K562 (cell line): ENCODE measurements at regions not wholly inside any gene's neighbourhood (a gene's known extent, or its start where the extent isn't known, plus 50 kb on each side); places are given as distances from the start of the nearest gene placed in this dataset.

Source experiments
- ATAC-seq: fragments of 200-7000 bp; cut with Tn5 transposase; 3 replicates; pipeline ENCODE4 v1.9.1; 2020; ENCODE audit warnings: moderate library complexity
- BruUV-seq: library from RNA; stranded (reverse); fragments of 400-500 nt; replicated peaks from 2 replicates; lab custom pipeline; 2021; lab: Mats Ljungman, UMichigan
- CTCF ChIA-PET: fragments of 300-600 bp; formaldehyde crosslinking; extraction: SDS; loops from one replicate; lab custom pipeline; 2021; ENCODE audit warnings: low intra/inter-chr PET ratio; lab: Yijun Ruan, JAX
- POLR2A ChIA-PET: fragments of 300-600, 350-650 bp; sonication (Branson Sonifier 250); formaldehyde crosslinking; extraction: SDS; loops from one replicate; lab custom pipeline; 2021; ENCODE audit warnings: antibody characterized with exemption, inconsistent platforms; lab: Yijun Ruan, JAX
- DNase-seq, 4 experiments: peaks; one replicate each; pipeline versions ENCODE4 v3.0.0 to v3.0.0-alpha.2; 2011 to 2018; ENCODE audit warnings: low spot score in 3 of 4, mixed read lengths in 3 of 4; ENCODE audit errors: extremely low read depth in 1 of 4
- FAIRE-seq: peaks from 2 replicates; lab custom pipeline; 2011; peaks lifted over from hg19 to GRCh38; lab: Jason Lieb, UNC
- H2AFZ ChIP-seq: 2 replicates; pipeline ENCODE4 v1.6.0; 2011; ENCODE audit warnings: low read depth, low read length, control low read depth, inconsistent platforms
- H3K27ac ChIP-seq: fragments of 200-600 bp; 3 replicates; pipeline ENCODE4 v1.8.0; 2011; ENCODE audit warnings: low read depth, mild to moderate bottlenecking, control low read depth, inconsistent platforms, low read length, moderate library complexity, mixed read lengths; ENCODE audit errors: extremely low read depth
- H3K27me3 ChIP-seq, 2 experiments: fragments of 300-600 bp in 1 of 2; 2 replicates in 1 of 2; 3 replicates in 1 of 2; pipeline versions ENCODE4 v1.6.0 to v1.8.0; 2011; ENCODE audit warnings: inconsistent platforms in 2 of 2, low read length in 2 of 2, mild to moderate bottlenecking in 1 of 2, mixed read lengths in 1 of 2, moderate library complexity in 1 of 2; ENCODE audit not compliant: control insufficient read depth in 2 of 2, insufficient read depth in 2 of 2
- H3K36me3 ChIP-seq: fragments of 300-600 bp; 3 replicates; pipeline ENCODE4 v1.8.0; 2011; ENCODE audit warnings: mild to moderate bottlenecking, low read length, inconsistent platforms; ENCODE audit not compliant: control insufficient read depth, insufficient read depth
- H3K4me1 ChIP-seq, 2 experiments: fragments of 200-600 bp in 1 of 2; replicated peaks in 1 of 2; 2 replicates in 1 of 2; 3 replicates in 1 of 2; pipeline versions ENCODE4 v1.5.1 to v1.8.0; 2011; ENCODE audit warnings: inconsistent platforms in 2 of 2, low read length in 2 of 2, mild to moderate bottlenecking in 1 of 2, mixed read lengths in 1 of 2, moderate library complexity in 1 of 2; ENCODE audit not compliant: control insufficient read depth in 2 of 2, insufficient read depth in 2 of 2
- H3K4me2 ChIP-seq: 2 replicates; pipeline ENCODE4 v1.6.1; 2011; ENCODE audit warnings: low read length, control low read depth, inconsistent platforms, mixed read lengths; ENCODE audit not compliant: insufficient read depth
- H3K4me3 ChIP-seq: fragments of 200-600 bp; sonication (generic), shearing (Covaris generic); 2 replicates; pipeline ENCODE4 v1.5.1; 2016; ENCODE audit warnings: control low read depth, inconsistent platforms
- H3K79me2 ChIP-seq: fragments of 200-600 bp; 3 replicates; pipeline ENCODE4 v1.8.0; 2011; ENCODE audit warnings: low read length, inconsistent platforms; ENCODE audit not compliant: control insufficient read depth, insufficient read depth
- H3K9ac ChIP-seq, 2 experiments: 2 replicates each; pipeline versions ENCODE4 v1.6.0 to v1.6.1; 2011; ENCODE audit warnings: low read depth in 2 of 2, low read length in 2 of 2, control low read depth in 1 of 2, inconsistent platforms in 1 of 2, mild to moderate bottlenecking in 1 of 2, mixed read lengths in 1 of 2; ENCODE audit not compliant: insufficient read depth in 1 of 2
- H3K9me1 ChIP-seq: one replicate; pipeline ENCODE4 v1.6.0; 2011; ENCODE audit warnings: inconsistent platforms, mild to moderate bottlenecking, low read length, moderate library complexity; ENCODE audit not compliant: control insufficient read depth, insufficient read depth
- H3K9me3 ChIP-seq: replicated peaks from 2 replicates; pipeline ENCODE4 v1.5.1; 2011; ENCODE audit warnings: low read depth, low read length, inconsistent platforms; ENCODE audit not compliant: control insufficient read depth, insufficient read depth
- H4K20me1 ChIP-seq: replicated peaks from 2 replicates; pipeline ENCODE4 v1.6.1; 2011; ENCODE audit warnings: low read length, inconsistent platforms, mixed read lengths; ENCODE audit not compliant: control insufficient read depth, insufficient read depth
- ARID1B ChIP-seq: fragments of 450-650 bp; IDR thresholded peaks from 2 replicates; pipeline ENCODE4 v1.6.1; 2016; ENCODE audit warnings: antibody characterized with exemption, mild to moderate bottlenecking, inconsistent platforms
- EGR1 ChIP-seq: fragments of 450-650 bp; conservative IDR thresholded peaks from 2 replicates; pipeline ENCODE4 v1.6.1; 2017; ENCODE audit warnings: mild to moderate bottlenecking
- FOXA3 ChIP-seq, 2 experiments: fragments of 450-650 bp in 1 of 2; sonication (generic) in 1 of 2; formaldehyde crosslinking; IDR thresholded peaks in 1 of 2; conservative IDR thresholded peaks in 1 of 2; 2 replicates each; pipeline versions ENCODE4 v1.4.0 to v1.8.0; 2020 to 2022; ENCODE audit warnings: mild to moderate bottlenecking in 2 of 2, missing genetic modification reagents in 1 of 2
- ILF3 ChIP-seq: fragments of 450-650 bp; IDR thresholded peaks from 2 replicates; pipeline ENCODE4 v1.6.1; 2018; ENCODE audit warnings: antibody characterized with exemption, mild to moderate bottlenecking, moderate library complexity, borderline replicate concordance
- NR4A1 ChIP-seq, 2 experiments: fragments of 250-450 bp in 1 of 2; fragments of 450-650 bp in 1 of 2; sonication (Bioruptor Pico) in 1 of 2; IDR thresholded peaks; 2 replicates each; pipeline versions ENCODE4 v1.4.0 to v1.6.1; 2016 to 2020; ENCODE audit warnings: mild to moderate bottlenecking in 2 of 2, missing compliant biosample characterization in 1 of 2, missing genetic modification characterization in 1 of 2, moderate library complexity in 1 of 2
- OTX1 ChIP-seq: fragments of 450-650 bp; formaldehyde crosslinking; IDR thresholded peaks from 2 replicates; pipeline ENCODE4 v1.4.0; 2022; ENCODE audit warnings: mild to moderate bottlenecking
- PTTG1 ChIP-seq: fragments of 450-650 bp; IDR thresholded peaks from 2 replicates; pipeline ENCODE4 v1.6.1; 2016; ENCODE audit warnings: low read depth, mild to moderate bottlenecking, missing genetic modification characterization, missing compliant biosample characterization
- SAP30 ChIP-seq: fragments of 200-600 bp; sonication (generic); IDR thresholded peaks from 2 replicates; pipeline ENCODE4 v1.6.1; 2012; ENCODE audit warnings: borderline replicate concordance, low read depth, mild to moderate bottlenecking, moderate library complexity, low read length, control low read depth, inconsistent platforms; ENCODE audit not compliant: insufficient read depth, poor library complexity, severe bottlenecking
- TRIM24 ChIP-seq, 2 experiments: fragments of 450-650 bp; IDR thresholded peaks; 2 replicates each; pipeline ENCODE4 v1.6.1; 2016
- ZBTB1 ChIP-seq: sonication (generic); formaldehyde crosslinking; IDR thresholded peaks from 2 replicates; pipeline ENCODE4 v1.8.1; 2023; ENCODE audit warnings: missing genetic modification reagents, low read depth, mild to moderate bottlenecking, borderline replicate concordance
- ZNF274 ChIP-seq: IDR thresholded peaks from 2 replicates; pipeline ENCODE4 v1.6.1; 2011; ENCODE audit warnings: low read depth, mild to moderate bottlenecking, low read length, moderate library complexity, borderline replicate concordance
- ZNF431 ChIP-seq: sonication (generic); formaldehyde crosslinking; IDR thresholded peaks from 2 replicates; pipeline ENCODE4 v1.8.0; 2022; ENCODE audit warnings: mild to moderate bottlenecking, missing genetic modification reagents
- WGBS: fragments of 100-300 bp; shearing (Covaris generic); methylation state at CpG from one replicate; pipeline ENCODE4 v1.1.6; 2016; ENCODE audit warnings: low coverage, mixed read lengths; ENCODE audit not compliant: insufficient coverage; ENCODE audit errors: missing lambda C conversion rate; 5-methylcytosine and 5-hydroxymethylcytosine counted together
- in situ Hi-C: fragments of 300-500 bp; cut with MboI; formaldehyde crosslinking; loops from 4 replicates; pipeline ENCODE4 v1.15.0; 2018; ENCODE audit warnings: inconsistent platforms, mixed read lengths
- intact Hi-C: fragments of 100-400 bp; cut with micrococcal nuclease; formaldehyde crosslinking; loops from 2 replicates; pipeline ENCODE4 v1.14.2; 2022
- TF ChIP-seq, protein P1 (sequence below): fragments of 450-650 bp; conservative IDR thresholded peaks from 2 replicates; pipeline ENCODE4 v1.6.1; 2016; ENCODE audit warnings: missing genetic modification characterization, low read depth, mild to moderate bottlenecking, control low read depth, missing compliant biosample characterization
- TF ChIP-seq, protein P2 (sequence below): fragments of 450-650 bp; IDR thresholded peaks from 2 replicates; pipeline ENCODE4 v1.6.1; 2016
- TF ChIP-seq, protein P3 (sequence below), 2 experiments: fragments of 450-650 bp; IDR thresholded peaks; 2 replicates each; pipeline ENCODE4 v1.6.1; 2018; ENCODE audit warnings: mild to moderate bottlenecking in 2 of 2, low read depth in 1 of 2; ENCODE audit not compliant: partially characterized antibody in 2 of 2

DNA sequence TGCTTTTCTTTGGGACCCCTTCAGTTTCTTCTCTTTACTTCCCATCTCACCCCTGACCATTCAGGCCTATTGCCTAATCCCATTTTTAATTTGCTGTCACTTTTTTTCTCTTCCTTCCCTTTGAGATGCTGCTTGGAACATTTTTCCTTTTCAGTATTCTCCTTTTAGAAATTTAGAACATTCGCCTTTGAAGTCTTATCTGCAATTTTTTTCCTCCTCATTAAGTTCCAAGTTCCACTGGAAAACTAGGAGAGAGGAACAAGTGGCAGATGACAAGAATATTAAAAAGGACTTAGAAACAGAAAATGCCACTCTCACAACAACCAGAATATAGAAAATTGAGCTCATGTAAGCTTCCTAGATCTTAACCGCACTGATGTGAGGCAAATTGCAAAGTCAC is 126.6 kb downstream of the PSMG1 start:
- Histone ChIP-seq H3K4me3 (no peak overlapping the region), H3K9me1 (no peaks in the 10 kb centered on the region), H3K27me3 (peaks cover 36 to 65% of the 10 kb centered on the region in 2 experiments), H3K9ac (no peak overlapping the region), H4K20me1 (peaks cover 4% of the 10 kb centered on the region; the same call in 1 of the 2 replicates), H3K79me2 (no peaks in the 10 kb centered on the region), H2AFZ (no peak overlapping the region), H3K27ac (no peak overlapping the region), H3K9me3 (no peaks in the 10 kb centered on the region), H3K36me3 (no peaks in the 10 kb centered on the region), H3K4me1 (no peaks in the 10 kb centered on the region), H3K4me2 (no peak overlapping the region)
- intact Hi-C loops (no loop called here), in situ Hi-C loops (no loop called here)
- no peak for FAIRE-seq
- BruUV-seq = no TSS peak
- 0% methylated on average over 2 of the region's 2 CpGs for WGBS
- CTCF ChIA-PET = no interaction called here
- no peak for DNase-seq
- POLR2A ChIA-PET = no interaction called here
- no peak for ATAC-seq
- TF ChIP-seq OTX1 (no peak), SAP30 (no peak), EGR1 (no peak), ARID1B (no peak), PTTG1 (no peak), ZNF431 (CRISPR knock-in tag) (no peak), TRIM24 (IDR thresholded peaks at IDR 0.05) (no peak), ILF3 (no peak), ZNF274 (no peak), NR4A1 (CRISPR knock-in tag; IDR thresholded peaks at IDR 0.05) (no peak), NR4A1 (tag; IDR thresholded peaks at IDR 0.05) (no peak), FOXA3 (CRISPR knock-in tag; conservative IDR thresholded peaks at IDR 0.05 in 1 of 2, IDR thresholded peaks at IDR 0.05 in 1 of 2) (no peak), ZBTB1 (no peak)
- TF ChIP-seq, protein P1, sequence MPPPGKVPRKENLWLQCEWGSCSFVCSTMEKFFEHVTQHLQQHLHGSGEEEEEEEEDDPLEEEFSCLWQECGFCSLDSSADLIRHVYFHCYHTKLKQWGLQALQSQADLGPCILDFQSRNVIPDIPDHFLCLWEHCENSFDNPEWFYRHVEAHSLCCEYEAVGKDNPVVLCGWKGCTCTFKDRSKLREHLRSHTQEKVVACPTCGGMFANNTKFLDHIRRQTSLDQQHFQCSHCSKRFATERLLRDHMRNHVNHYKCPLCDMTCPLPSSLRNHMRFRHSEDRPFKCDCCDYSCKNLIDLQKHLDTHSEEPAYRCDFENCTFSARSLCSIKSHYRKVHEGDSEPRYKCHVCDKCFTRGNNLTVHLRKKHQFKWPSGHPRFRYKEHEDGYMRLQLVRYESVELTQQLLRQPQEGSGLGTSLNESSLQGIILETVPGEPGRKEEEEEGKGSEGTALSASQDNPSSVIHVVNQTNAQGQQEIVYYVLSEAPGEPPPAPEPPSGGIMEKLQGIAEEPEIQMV (tag) = no peak
- TF ChIP-seq, protein P2, sequence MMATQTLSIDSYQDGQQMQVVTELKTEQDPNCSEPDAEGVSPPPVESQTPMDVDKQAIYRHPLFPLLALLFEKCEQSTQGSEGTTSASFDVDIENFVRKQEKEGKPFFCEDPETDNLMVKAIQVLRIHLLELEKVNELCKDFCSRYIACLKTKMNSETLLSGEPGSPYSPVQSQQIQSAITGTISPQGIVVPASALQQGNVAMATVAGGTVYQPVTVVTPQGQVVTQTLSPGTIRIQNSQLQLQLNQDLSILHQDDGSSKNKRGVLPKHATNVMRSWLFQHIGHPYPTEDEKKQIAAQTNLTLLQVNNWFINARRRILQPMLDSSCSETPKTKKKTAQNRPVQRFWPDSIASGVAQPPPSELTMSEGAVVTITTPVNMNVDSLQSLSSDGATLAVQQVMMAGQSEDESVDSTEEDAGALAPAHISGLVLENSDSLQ = no peak
- TF ChIP-seq, protein P3, sequence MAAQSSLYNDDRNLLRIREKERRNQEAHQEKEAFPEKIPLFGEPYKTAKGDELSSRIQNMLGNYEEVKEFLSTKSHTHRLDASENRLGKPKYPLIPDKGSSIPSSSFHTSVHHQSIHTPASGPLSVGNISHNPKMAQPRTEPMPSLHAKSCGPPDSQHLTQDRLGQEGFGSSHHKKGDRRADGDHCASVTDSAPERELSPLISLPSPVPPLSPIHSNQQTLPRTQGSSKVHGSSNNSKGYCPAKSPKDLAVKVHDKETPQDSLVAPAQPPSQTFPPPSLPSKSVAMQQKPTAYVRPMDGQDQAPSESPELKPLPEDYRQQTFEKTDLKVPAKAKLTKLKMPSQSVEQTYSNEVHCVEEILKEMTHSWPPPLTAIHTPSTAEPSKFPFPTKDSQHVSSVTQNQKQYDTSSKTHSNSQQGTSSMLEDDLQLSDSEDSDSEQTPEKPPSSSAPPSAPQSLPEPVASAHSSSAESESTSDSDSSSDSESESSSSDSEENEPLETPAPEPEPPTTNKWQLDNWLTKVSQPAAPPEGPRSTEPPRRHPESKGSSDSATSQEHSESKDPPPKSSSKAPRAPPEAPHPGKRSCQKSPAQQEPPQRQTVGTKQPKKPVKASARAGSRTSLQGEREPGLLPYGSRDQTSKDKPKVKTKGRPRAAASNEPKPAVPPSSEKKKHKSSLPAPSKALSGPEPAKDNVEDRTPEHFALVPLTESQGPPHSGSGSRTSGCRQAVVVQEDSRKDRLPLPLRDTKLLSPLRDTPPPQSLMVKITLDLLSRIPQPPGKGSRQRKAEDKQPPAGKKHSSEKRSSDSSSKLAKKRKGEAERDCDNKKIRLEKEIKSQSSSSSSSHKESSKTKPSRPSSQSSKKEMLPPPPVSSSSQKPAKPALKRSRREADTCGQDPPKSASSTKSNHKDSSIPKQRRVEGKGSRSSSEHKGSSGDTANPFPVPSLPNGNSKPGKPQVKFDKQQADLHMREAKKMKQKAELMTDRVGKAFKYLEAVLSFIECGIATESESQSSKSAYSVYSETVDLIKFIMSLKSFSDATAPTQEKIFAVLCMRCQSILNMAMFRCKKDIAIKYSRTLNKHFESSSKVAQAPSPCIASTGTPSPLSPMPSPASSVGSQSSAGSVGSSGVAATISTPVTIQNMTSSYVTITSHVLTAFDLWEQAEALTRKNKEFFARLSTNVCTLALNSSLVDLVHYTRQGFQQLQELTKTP (IDR thresholded peaks at IDR 0.05; ENCODE audit: low read depth in 1 of 2, partially characterized antibody in 2 of 2) = no peak
